ENCODE measurements at regions not wholly inside any gene's neighbourhood (a gene's known extent, or its start where the extent isn't known, plus 50 kb on each side); places are given as distances from the start of the nearest gene placed in this dataset.

DNA sequence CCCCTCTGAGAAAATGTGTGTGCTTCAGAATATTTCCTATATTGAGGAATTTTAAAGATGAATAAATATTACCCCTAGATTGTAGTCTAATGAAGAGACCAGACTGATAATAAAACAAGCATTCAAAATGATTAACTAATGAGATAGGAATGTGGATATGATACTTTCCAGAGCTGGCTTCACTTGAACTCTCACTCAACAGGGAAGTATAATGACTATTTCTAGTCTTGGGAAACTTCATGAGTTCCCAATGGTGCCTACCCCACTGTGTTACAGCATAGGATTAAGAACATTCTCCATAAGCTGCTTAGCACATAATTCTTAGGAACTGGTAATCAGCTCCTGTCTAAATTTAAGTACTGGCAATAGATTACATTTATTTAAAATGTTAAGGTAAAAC is 261.5 kb upstream of the ZNF385D start (continued):
- no peak for TF ChIP-seq KIAA2018 (CRISPR knock-in tag; IDR thresholded peaks at IDR 0.05; ENCODE audit: borderline replicate concordance)

- FAIRE-seq, result no peak
- ChIA-PET POLR2A (no interaction called here), CTCF (ENCODE audit: low intra/inter-chr PET ratio, low total read pairs) (no interaction called here)
- TF ChIP-seq SOX13 (IDR thresholded peaks at IDR 0.05) (no peak), SOX13 (CRISPR knock-in tag; conservative IDR thresholded peaks at IDR 0.05 in 1 of 2, IDR thresholded peaks at IDR 0.05 in 1 of 2) (no peak), ZNF335 (CRISPR knock-in tag; IDR thresholded peaks at IDR 0.05) (no peak), HNF1A (IDR thresholded peaks at IDR 0.05; ENCODE audit: low read depth) (no peak), HNF1A (CRISPR knock-in tag; IDR thresholded peaks at IDR 0.05; ENCODE audit: borderline replicate concordance) (no peak), UBTF (CRISPR knock-in tag; IDR thresholded peaks at IDR 0.05) (no peak), ZNF101 (CRISPR knock-in tag; IDR thresholded peaks at IDR 0.05; ENCODE audit: borderline replicate concordance, low read depth) (no peak)
These were observed 262.6 kb upstream of the ZNF385D start for GRCh38 chr3:22013641-22014040.

More at GRCh38 chr3:22013641-22014040, 262.6 kb upstream of the ZNF385D start:
- Histone ChIP-seq H3K9me3 (ENCODE audit: low read length) (peaks cover 7% of the 10 kb centered on the region), H3K27ac (ENCODE audit: extremely low read length, insufficient read depth, low read length) (no peak overlapping the region), H4K20me1 (ENCODE audit: insufficient read depth, low read length) (no peaks in the 10 kb centered on the region), H3K4me3 (replicated peaks in 1 of 3; ENCODE audit: insufficient read depth in 1 of 3, low read depth in 2 of 3, low read length in 3 of 3) (no peak overlapping the region), H3K79me2 (ENCODE audit: insufficient read depth, low read length) (no peaks in the 10 kb centered on the region), H3K36me3 (replicated peaks in 1 of 2; ENCODE audit: control insufficient read depth in 1 of 2, insufficient read depth in 2 of 2, low read length in 2 of 2) (no peaks in the 10 kb centered on the region), H3K4me1 (ENCODE audit: insufficient read depth, low read length) (no peaks in the 10 kb centered on the region), H3K27me3 (ENCODE audit: control insufficient read depth in 1 of 2, insufficient read depth in 2 of 2, low read length in 2 of 2) (no peaks in the 10 kb centered on the region), H2AFZ (ENCODE audit: low read length) (no peak overlapping the region), H3K4me2 (ENCODE audit: low read depth, low read length) (no peak overlapping the region), H3K9ac (ENCODE audit: insufficient read depth, low read depth, low read length) (no peak overlapping the region)
- in situ Hi-C loops (cut with HindIII; ENCODE audit: extremely low pct_ligation_motif_present, low pct_unique_long_range_greater_than_20kb), result no loop called here
- WGBS (ENCODE audit: low lambda C conversion rate), result 19% methylated on average over 1 of the region's 1 CpG
- intact Hi-C loops (cut with micrococcal nuclease; ENCODE audit: unreplicated experiment), result no loop called here
- no TSS peak for BruUV-seq (replicated peaks)
- DNase-seq (ENCODE audit: low spot score) (no peak), ATAC-seq (no peak)

All from HepG2 (cell line).